K562 (cell line): ENCODE measurements at regions not wholly inside any gene's neighbourhood (a gene's known extent, or its start where the extent isn't known, plus 50 kb on each side); places are given as distances from the start of the nearest gene placed in this dataset.

Experiments used
- ATAC-seq: fragments of 200-7000 bp; cut with Tn5 transposase; 3 replicates; pipeline ENCODE4 v1.9.1; 2020; ENCODE audit warnings: moderate library complexity
- BruUV-seq: library from RNA; stranded (reverse); fragments of 400-500 nt; replicated peaks from 2 replicates; lab custom pipeline; 2021; lab: Mats Ljungman, UMichigan
- CTCF ChIA-PET: fragments of 300-600 bp; formaldehyde crosslinking; extraction: SDS; loops from one replicate; lab custom pipeline; 2021; ENCODE audit warnings: low intra/inter-chr PET ratio; lab: Yijun Ruan, JAX
- POLR2A ChIA-PET: fragments of 300-600, 350-650 bp; sonication (Branson Sonifier 250); formaldehyde crosslinking; extraction: SDS; loops from one replicate; lab custom pipeline; 2021; ENCODE audit warnings: antibody characterized with exemption, inconsistent platforms; lab: Yijun Ruan, JAX
- DNase-seq, 4 experiments: peaks; one replicate each; pipeline versions ENCODE4 v3.0.0 to v3.0.0-alpha.2; 2011 to 2018; ENCODE audit warnings: low spot score in 3 of 4, mixed read lengths in 3 of 4; ENCODE audit errors: extremely low read depth in 1 of 4
- FAIRE-seq: peaks from 2 replicates; lab custom pipeline; 2011; peaks lifted over from hg19 to GRCh38; lab: Jason Lieb, UNC
- H2AFZ ChIP-seq: 2 replicates; pipeline ENCODE4 v1.6.0; 2011; ENCODE audit warnings: low read depth, low read length, control low read depth, inconsistent platforms
- H3K27ac ChIP-seq: fragments of 200-600 bp; 3 replicates; pipeline ENCODE4 v1.8.0; 2011; ENCODE audit warnings: low read depth, mild to moderate bottlenecking, control low read depth, inconsistent platforms, low read length, moderate library complexity, mixed read lengths; ENCODE audit errors: extremely low read depth
- H3K27me3 ChIP-seq, 2 experiments: fragments of 300-600 bp in 1 of 2; 2 replicates in 1 of 2; 3 replicates in 1 of 2; pipeline versions ENCODE4 v1.6.0 to v1.8.0; 2011; ENCODE audit warnings: inconsistent platforms in 2 of 2, low read length in 2 of 2, mild to moderate bottlenecking in 1 of 2, mixed read lengths in 1 of 2, moderate library complexity in 1 of 2; ENCODE audit not compliant: control insufficient read depth in 2 of 2, insufficient read depth in 2 of 2
- H3K36me3 ChIP-seq: fragments of 300-600 bp; 3 replicates; pipeline ENCODE4 v1.8.0; 2011; ENCODE audit warnings: mild to moderate bottlenecking, low read length, inconsistent platforms; ENCODE audit not compliant: control insufficient read depth, insufficient read depth
- H3K4me1 ChIP-seq, 2 experiments: fragments of 200-600 bp in 1 of 2; replicated peaks in 1 of 2; 2 replicates in 1 of 2; 3 replicates in 1 of 2; pipeline versions ENCODE4 v1.5.1 to v1.8.0; 2011; ENCODE audit warnings: inconsistent platforms in 2 of 2, low read length in 2 of 2, mild to moderate bottlenecking in 1 of 2, mixed read lengths in 1 of 2, moderate library complexity in 1 of 2; ENCODE audit not compliant: control insufficient read depth in 2 of 2, insufficient read depth in 2 of 2
- H3K4me2 ChIP-seq: 2 replicates; pipeline ENCODE4 v1.6.1; 2011; ENCODE audit warnings: low read length, control low read depth, inconsistent platforms, mixed read lengths; ENCODE audit not compliant: insufficient read depth
- H3K4me3 ChIP-seq: fragments of 200-600 bp; sonication (generic), shearing (Covaris generic); 2 replicates; pipeline ENCODE4 v1.5.1; 2016; ENCODE audit warnings: control low read depth, inconsistent platforms
- H3K79me2 ChIP-seq: fragments of 200-600 bp; 3 replicates; pipeline ENCODE4 v1.8.0; 2011; ENCODE audit warnings: low read length, inconsistent platforms; ENCODE audit not compliant: control insufficient read depth, insufficient read depth
- H3K9ac ChIP-seq, 2 experiments: 2 replicates each; pipeline versions ENCODE4 v1.6.0 to v1.6.1; 2011; ENCODE audit warnings: low read depth in 2 of 2, low read length in 2 of 2, control low read depth in 1 of 2, inconsistent platforms in 1 of 2, mild to moderate bottlenecking in 1 of 2, mixed read lengths in 1 of 2; ENCODE audit not compliant: insufficient read depth in 1 of 2
- H3K9me1 ChIP-seq: one replicate; pipeline ENCODE4 v1.6.0; 2011; ENCODE audit warnings: inconsistent platforms, mild to moderate bottlenecking, low read length, moderate library complexity; ENCODE audit not compliant: control insufficient read depth, insufficient read depth
- H3K9me3 ChIP-seq: replicated peaks from 2 replicates; pipeline ENCODE4 v1.5.1; 2011; ENCODE audit warnings: low read depth, low read length, inconsistent platforms; ENCODE audit not compliant: control insufficient read depth, insufficient read depth
- H4K20me1 ChIP-seq: replicated peaks from 2 replicates; pipeline ENCODE4 v1.6.1; 2011; ENCODE audit warnings: low read length, inconsistent platforms, mixed read lengths; ENCODE audit not compliant: control insufficient read depth, insufficient read depth
- DMBX1 ChIP-seq: fragments of 250-450 bp; sonication (Bioruptor Pico); IDR thresholded peaks from 2 replicates; pipeline ENCODE4 v1.8.0; 2022; ENCODE audit warnings: inconsistent platforms, mild to moderate bottlenecking, moderate library complexity, borderline replicate concordance
- E2F1 ChIP-seq: sonication (generic); formaldehyde crosslinking; IDR thresholded peaks from 2 replicates; pipeline ENCODE4 v1.8.1; 2023; ENCODE audit warnings: mild to moderate bottlenecking, missing genetic modification reagents, moderate library complexity
- ETV5 ChIP-seq: sonication (generic); formaldehyde crosslinking; IDR thresholded peaks from 2 replicates; pipeline ENCODE4 v1.4.0; 2020; ENCODE audit warnings: low read depth, mild to moderate bottlenecking, missing genetic modification reagents
- FOXJ2 ChIP-seq: fragments of 200-800 bp; sonication (Bioruptor generic); IDR thresholded peaks from 2 replicates; pipeline ENCODE4 v1.6.1; 2016; ENCODE audit warnings: missing genetic modification characterization, missing compliant biosample characterization
- MED1 ChIP-seq: sonication (generic); formaldehyde crosslinking; IDR thresholded peaks from 2 replicates; pipeline ENCODE4 v1.8.1; 2023; ENCODE audit warnings: missing genetic modification reagents, borderline replicate concordance
- TCFL5 ChIP-seq: fragments of 250-450 bp; sonication (Bioruptor Pico); conservative IDR thresholded peaks from 2 replicates; pipeline ENCODE4 v1.6.1; 2021; ENCODE audit warnings: mild to moderate bottlenecking, moderate library complexity, matching md5 sums
- ZFP36 ChIP-seq: fragments of 150-350 bp; IDR thresholded peaks from 2 replicates; pipeline ENCODE4 v1.6.1; 2018; ENCODE audit warnings: low read length, low read depth; ENCODE audit not compliant: partially characterized antibody
- ZNF274 ChIP-seq: IDR thresholded peaks from 2 replicates; pipeline ENCODE4 v1.6.1; 2011; ENCODE audit warnings: low read depth, mild to moderate bottlenecking, low read length, moderate library complexity, borderline replicate concordance
- ZNF280B ChIP-seq: fragments of 250-450 bp; sonication (Bioruptor Pico); IDR thresholded peaks from 2 replicates; pipeline ENCODE4 v1.5.1; 2021; ENCODE audit warnings: mild to moderate bottlenecking
- ZNF316 ChIP-seq: fragments of 450-650 bp; IDR thresholded peaks from 2 replicates; pipeline ENCODE4 v1.6.1; 2016
- ZNF551 ChIP-seq: fragments of 250-450 bp; sonication (Bioruptor Pico); IDR thresholded peaks from 2 replicates; pipeline ENCODE4 v1.5.0; 2021; ENCODE audit warnings: mild to moderate bottlenecking, moderate library complexity
- ZNF696 ChIP-seq: fragments of 250-450 bp; sonication (Bioruptor Pico); conservative IDR thresholded peaks from 2 replicates; pipeline ENCODE4 v1.4.0; 2020; ENCODE audit warnings: mild to moderate bottlenecking, moderate library complexity
- ZNF717 ChIP-seq: fragments of 250-450 bp; sonication (Bioruptor Pico); IDR thresholded peaks from 2 replicates; pipeline ENCODE4 v1.5.0; 2021
- ZNF740 ChIP-seq, 3 experiments: fragments of 200-800 bp in 1 of 3; sonication (Bioruptor generic) in 1 of 3; sonication (generic) in 1 of 3; formaldehyde crosslinking in 1 of 3; IDR thresholded peaks; 2 replicates each; pipeline versions ENCODE4 v1.6.1 to v1.8.0; 2016 to 2022; ENCODE audit warnings: mild to moderate bottlenecking in 2 of 3, missing compliant biosample characterization in 2 of 3, missing genetic modification characterization in 2 of 3, missing genetic modification reagents in 1 of 3
- WGBS: fragments of 100-300 bp; shearing (Covaris generic); methylation state at CpG from one replicate; pipeline ENCODE4 v1.1.6; 2016; ENCODE audit warnings: low coverage, mixed read lengths; ENCODE audit not compliant: insufficient coverage; ENCODE audit errors: missing lambda C conversion rate; 5-methylcytosine and 5-hydroxymethylcytosine counted together
- in situ Hi-C: fragments of 300-500 bp; cut with MboI; formaldehyde crosslinking; loops from 4 replicates; pipeline ENCODE4 v1.15.0; 2018; ENCODE audit warnings: inconsistent platforms, mixed read lengths
- intact Hi-C: fragments of 100-400 bp; cut with micrococcal nuclease; formaldehyde crosslinking; loops from 2 replicates; pipeline ENCODE4 v1.14.2; 2022

- POLR2A ChIA-PET, result no interaction called here
- Histone ChIP-seq H3K9ac (no peak overlapping the region), H3K27ac (no peak overlapping the region), H4K20me1 (no peaks in the 10 kb centered on the region), H3K4me2 (no peak overlapping the region), H3K9me3 (0 out of 2 replicates have a peak, but pooled peaks cover 2% of the 10 kb centered on the region), H2AFZ (no peak overlapping the region), H3K4me1 (no peaks in the 10 kb centered on the region), H3K9me1 (no peaks in the 10 kb centered on the region), H3K4me3 (no peak overlapping the region)
- no TSS peak for BruUV-seq
- WGBS, result 0% methylated on average over 2 of the region's 2 CpGs
- DNase-seq (no peak), ATAC-seq (no peak), FAIRE-seq (no peak)
- CTCF ChIA-PET, result no interaction called here
- in situ Hi-C loops, result no loop called here
- TF ChIP-seq ZNF316, result no peak
- no peak for TF ChIP-seq ZNF717
- TF ChIP-seq DMBX1 (CRISPR knock-in tag), result no peak
- no peak for TF ChIP-seq ZNF551 (CRISPR knock-in tag)
- no peak for TF ChIP-seq E2F1 (CRISPR knock-in tag)
- no peak for TF ChIP-seq ZNF280B (CRISPR knock-in tag)
- no peak for TF ChIP-seq ZNF274
- TF ChIP-seq TCFL5 (CRISPR knock-in tag), result no peak
- no peak for TF ChIP-seq ZNF696
- no peak for TF ChIP-seq ZNF740 (CRISPR knock-in tag; IDR thresholded peaks at IDR 0.05)
- TF ChIP-seq ZNF740 (tag; IDR thresholded peaks at IDR 0.05), result no peak
- no peak for TF ChIP-seq MED1
- no peak for TF ChIP-seq ZFP36
- no peak for TF ChIP-seq FOXJ2 (tag)
- TF ChIP-seq ETV5 (CRISPR knock-in tag), result no peak
- TF ChIP-seq, all 486 proteins: peak for 0
- Histone ChIP-seq H3K79me2 (no peaks in the 10 kb centered on the region), H3K27me3 (no peaks in the 10 kb centered on the region), H3K36me3 (no peaks in the 10 kb centered on the region)
- intact Hi-C loops, result no loop called here
Observed at GRCh38 chrX:43000121-43000520, 222.2 kb upstream of the PPP1R2C start.
